ENCODE measurements at regions not wholly inside any gene's neighbourhood (a gene's known extent, or its start where the extent isn't known, plus 50 kb on each side); places are given as distances from the start of the nearest gene placed in this dataset.
A peak's percentile ranks its signal among the peaks of the same experiment; 100 is the strongest.

GRCh38 chr3:15924914-15925313 is 127.1 kb upstream of the ANKRD28 start:
- Histone ChIP-seq H3K27ac (no peak overlapping the region), H3K36me3 (no peaks in the 10 kb centered on the region), H3K27me3 (no peaks in the 10 kb centered on the region), H3K4me3 (no peak overlapping the region), H3K4me1 (ENCODE audit: insufficient read depth) (no peaks in the 10 kb centered on the region), H3K9me3 (no peaks in the 10 kb centered on the region)
- intact Hi-C loops (cut with DNase I): no loop called here
- TF ChIP-seq POLR2A (IDR thresholded peaks at IDR 0.05) (no peak), CTCF (IDR thresholded peaks at IDR 0.05) (no peak), EP300 (IDR thresholded peaks at IDR 0.05) (no peak)
- DNase-seq: no peak
- 75 to 79% (median 79%) methylated on average over 2 of the region's 2 CpGs for WGBS, 3 donors

GRCh38 chr3:15926871-15927270 is 129.1 kb upstream of the ANKRD28 start:
- no peak for TF ChIP-seq POLR2A (IDR thresholded peaks at IDR 0.05)
- no peak for TF ChIP-seq CTCF (IDR thresholded peaks at IDR 0.05)
- no peak for TF ChIP-seq EP300 (IDR thresholded peaks at IDR 0.05)
- 26 to 53% (median 31%) methylated on average over 2 of the region's 2 CpGs for WGBS, 3 donors
- no peaks in the 10 kb centered on the region for H3K9me3 ChIP-seq
- no peak overlapping the region for H3K4me3 ChIP-seq
- H3K27ac ChIP-seq: no peak overlapping the region
- H3K36me3 ChIP-seq: no peaks in the 10 kb centered on the region
- intact Hi-C loops (cut with DNase I): no loop called here
- H3K4me1 ChIP-seq (ENCODE audit: insufficient read depth): no peaks in the 10 kb centered on the region
- no peaks in the 10 kb centered on the region for H3K27me3 ChIP-seq
- DNase-seq: no peak

GRCh38 chr3:15927969-15928368 is 130.2 kb upstream of the ANKRD28 start:
- Histone ChIP-seq H3K9me3 (no peaks in the 10 kb centered on the region), H3K27me3 (no peaks in the 10 kb centered on the region), H3K27ac (no peak overlapping the region), H3K4me1 (ENCODE audit: insufficient read depth) (peaks cover 5% of the 10 kb centered on the region), H3K36me3 (no peaks in the 10 kb centered on the region), H3K4me3 (no peak overlapping the region)
- no peak for DNase-seq
- 14 to 37% (median 18%) methylated on average over 1 of the region's 1 CpG for WGBS, 3 donors
- TF ChIP-seq CTCF (IDR thresholded peaks at IDR 0.05) (no peak), POLR2A (IDR thresholded peaks at IDR 0.05) (no peak), EP300 (IDR thresholded peaks at IDR 0.05) (no peak)
- intact Hi-C loops (cut with DNase I): no loop called here

GRCh38 chr3:15929944-15930571 is 132.3 kb upstream of the ANKRD28 start:
- intact Hi-C loops (cut with DNase I): no loop called here
- no peak overlapping the region for H3K4me3 ChIP-seq
- no peak for TF ChIP-seq EP300 (IDR thresholded peaks at IDR 0.05)
- no peaks in the 10 kb centered on the region for H3K9me3 ChIP-seq
- H3K4me1 ChIP-seq (ENCODE audit: insufficient read depth): peaks cover 5% of the 10 kb centered on the region
- no peaks in the 10 kb centered on the region for H3K27me3 ChIP-seq
- no peak for DNase-seq
- H3K27ac ChIP-seq: no peak overlapping the region
- H3K36me3 ChIP-seq: no peaks in the 10 kb centered on the region
- WGBS, 3 donors: 77% methylated on average over 4 of the region's 4 CpGs

GRCh38 chr3:15932348-15933300 is 134.8 kb upstream of the ANKRD28 start:
- TF ChIP-seq EP300 (IDR thresholded peaks at IDR 0.05): no peak
- TF ChIP-seq CTCF (IDR thresholded peaks at IDR 0.05): no peak
- TF ChIP-seq POLR2A (IDR thresholded peaks at IDR 0.05): no peak
- WGBS, 3 donors: 25 to 31% (median 25%) methylated on average over 7 of the region's 7 CpGs
- Histone ChIP-seq H3K27me3 (no peaks in the 10 kb centered on the region), H3K9me3 (no peaks in the 10 kb centered on the region), H3K4me3 (no peak overlapping the region), H3K27ac (no peak overlapping the region), H3K4me1 (ENCODE audit: insufficient read depth) (peaks cover 5% of the 10 kb centered on the region), H3K36me3 (no peaks in the 10 kb centered on the region)
- intact Hi-C loops (cut with DNase I): no loop called here
- peak in 1 of 5 donors; percentile 11 for DNase-seq
